IMR-90 (cell line): ENCODE measurements at regions not wholly inside any gene's neighbourhood (a gene's known extent, or its start where the extent isn't known, plus 50 kb on each side); places are given as distances from the start of the nearest gene placed in this dataset.

Source experiments
- BHLHE40 ChIP-seq: fragments of 150-350 bp; IDR thresholded peaks from 2 replicates; pipeline ENCODE4 v1.6.1; 2016; ENCODE audit warnings: mild to moderate bottlenecking, low read depth, low read length
- CEBPB ChIP-seq: IDR thresholded peaks from 2 replicates; pipeline ENCODE4 v1.6.1; 2012; ENCODE audit warnings: low read depth, low read length, improper control_type of control experiment
- CHD1 ChIP-seq: IDR thresholded peaks from 2 replicates; pipeline ENCODE4 v1.6.1; 2012; ENCODE audit warnings: low read depth, low read length, improper control_type of control experiment
- CTCF ChIP-seq: conservative IDR thresholded peaks from 2 replicates; pipeline ENCODE4 v1.5.1; 2012; ENCODE audit warnings: mild to moderate bottlenecking, low read depth, low read length, improper control_type of control experiment
- FOS ChIP-seq: fragments of 150-350 bp; IDR thresholded peaks from 2 replicates; pipeline ENCODE4 v1.6.1; 2016; ENCODE audit warnings: low read depth, low read length
- MAFK ChIP-seq: IDR thresholded peaks from 2 replicates; pipeline ENCODE4 v1.6.1; 2012; ENCODE audit warnings: low read depth, low read length, improper control_type of control experiment
- MXI1 ChIP-seq: IDR thresholded peaks from 2 replicates; pipeline ENCODE4 v1.6.1; 2012; ENCODE audit warnings: low read depth, mild to moderate bottlenecking, low read length, moderate library complexity, borderline replicate concordance
- NFE2L2 ChIP-seq: fragments of 150-350 bp; IDR thresholded peaks from 2 replicates; pipeline ENCODE4 v1.6.1; 2016; ENCODE audit warnings: low read depth, mild to moderate bottlenecking, low read length
- POLR2A ChIP-seq: IDR thresholded peaks from 2 replicates; pipeline ENCODE4 v1.6.1; 2012; ENCODE audit warnings: mild to moderate bottlenecking, low read depth, low read length
- RAD21 ChIP-seq: IDR thresholded peaks from 2 replicates; pipeline ENCODE4 v1.6.1; 2012; ENCODE audit warnings: low read length, improper control_type of control experiment
- SMC3 ChIP-seq: fragments of 150-350 bp; IDR thresholded peaks from 2 replicates; pipeline ENCODE4 v1.6.1; 2016; ENCODE audit warnings: low read depth, mild to moderate bottlenecking, antibody characterized with exemption, low read length, moderate library complexity

GRCh38 chr12:65670775-65671174 is 153.5 kb upstream of the HMGA2 start:
- TF ChIP-seq CTCF (no peak), SMC3 (no peak), RAD21 (no peak), CEBPB (0 out of 2 replicates have a peak, but pooled peaks have one; percentile 17), CHD1 (no peak), BHLHE40 (no peak), POLR2A (no peak), FOS (no peak), MXI1 (no peak), MAFK (no peak), NFE2L2 (no peak)
